Liver (tissue), 8 donors: ENCODE measurements at regions not wholly inside any gene's neighbourhood (a gene's known extent, or its start where the extent isn't known, plus 50 kb on each side); places are given as distances from the start of the nearest gene placed in this dataset.

Source experiments
- DNase-seq: peaks from one replicate; pipeline ENCODE4 v3.0.0-alpha.2; 2017; ENCODE audit warnings: low spot score
- H3K27ac ChIP-seq, 2 donors: one replicate each; pipeline ENCODE4 v1.7.0; 2013; ENCODE audit warnings: inconsistent platforms in 2 of 2, low read length in 2 of 2, control low read depth in 1 of 2, low read depth in 1 of 2, mild to moderate bottlenecking in 1 of 2
- H3K27me3 ChIP-seq, 4 donors: one replicate each; pipeline versions ENCODE4 v1.6.1 to v1.7.0; 2013; ENCODE audit warnings: low read length in 3 of 4, inconsistent platforms in 1 of 4, mild to moderate bottlenecking in 1 of 4, moderate library complexity in 1 of 4; ENCODE audit not compliant: control insufficient read depth in 4 of 4, insufficient read depth in 4 of 4
- H3K36me3 ChIP-seq, 4 donors: one replicate each; pipeline versions ENCODE4 v1.6.1 to v1.7.0; 2013; ENCODE audit warnings: low read length in 3 of 4, mild to moderate bottlenecking in 3 of 4, low read depth in 1 of 4, moderate library complexity in 1 of 4; ENCODE audit not compliant: control insufficient read depth in 4 of 4, insufficient read depth in 3 of 4
- H3K4me1 ChIP-seq, 4 donors: one replicate each; pipeline versions ENCODE4 v1.6.1 to v1.7.0; 2013; ENCODE audit warnings: low read length in 3 of 4, mild to moderate bottlenecking in 3 of 4, moderate library complexity in 1 of 4; ENCODE audit not compliant: control insufficient read depth in 4 of 4, insufficient read depth in 4 of 4
- H3K4me3 ChIP-seq, 3 donors: one replicate each; pipeline versions ENCODE4 v1.6.1 to v1.7.0; 2013; ENCODE audit warnings: low read length in 3 of 3, control low read depth in 1 of 3, low read depth in 1 of 3, mild to moderate bottlenecking in 1 of 3
- H3K9ac ChIP-seq, 2 donors: one replicate each; pipeline ENCODE4 v1.7.0; 2013; ENCODE audit warnings: low read length in 2 of 2, mild to moderate bottlenecking in 2 of 2, moderate library complexity in 2 of 2, control low read depth in 1 of 2, low read depth in 1 of 2
- H3K9me3 ChIP-seq, 4 donors: one replicate each; pipeline versions ENCODE4 v1.6.1 to v1.7.0; 2013; ENCODE audit warnings: low read length in 3 of 4; ENCODE audit not compliant: control insufficient read depth in 4 of 4
- FOXA1 ChIP-seq: IDR thresholded peaks from 2 replicates; pipeline ENCODE4 v1.6.1; 2016; ENCODE audit warnings: antibody characterized with exemption
- FOXA2 ChIP-seq: IDR thresholded peaks from 2 replicates; pipeline ENCODE4 v1.6.1; 2016; ENCODE audit warnings: antibody characterized with exemption
- GABPA ChIP-seq, 2 donors: IDR thresholded peaks in 1 of 2; conservative IDR thresholded peaks in 1 of 2; 2 replicates each; pipeline ENCODE4 v1.6.1; 2016; ENCODE audit warnings: antibody characterized with exemption in 2 of 2, mild to moderate bottlenecking in 1 of 2, moderate library complexity in 1 of 2
- HNF4A ChIP-seq, 2 donors: conservative IDR thresholded peaks; 2 replicates each; pipeline ENCODE4 v1.6.1; 2016; ENCODE audit warnings: antibody characterized with exemption in 2 of 2, mild to moderate bottlenecking in 2 of 2
- HNF4G ChIP-seq: IDR thresholded peaks from 2 replicates; pipeline ENCODE4 v1.6.1; 2016; ENCODE audit warnings: antibody characterized with exemption
- JUND ChIP-seq, 2 donors: IDR thresholded peaks; 2 replicates each; pipeline ENCODE4 v1.6.1; 2016; ENCODE audit warnings: antibody characterized with exemption in 2 of 2
- NR2F2 ChIP-seq: IDR thresholded peaks from 2 replicates; pipeline ENCODE4 v1.6.1; 2016; ENCODE audit warnings: antibody characterized with exemption
- RAD21 ChIP-seq, 2 donors: IDR thresholded peaks; 2 replicates each; pipeline ENCODE4 v1.6.1; 2016; ENCODE audit warnings: antibody characterized with exemption in 2 of 2, mild to moderate bottlenecking in 2 of 2
- RXRA ChIP-seq, 2 donors: IDR thresholded peaks; 2 replicates each; pipeline ENCODE4 v1.6.1; 2017 to 2018; ENCODE audit warnings: antibody characterized with exemption in 2 of 2, mild to moderate bottlenecking in 1 of 2
- SP1 ChIP-seq: IDR thresholded peaks from 2 replicates; pipeline ENCODE4 v1.6.1; 2018; ENCODE audit warnings: antibody characterized with exemption, mild to moderate bottlenecking
- YY1 ChIP-seq: IDR thresholded peaks from 2 replicates; pipeline ENCODE4 v1.6.1; 2016; ENCODE audit warnings: antibody characterized with exemption, mild to moderate bottlenecking
- WGBS: extraction: QIAGEN DNeasy Blood & Tissue Kit; methylation state at CpG from one replicate; pipeline ENCODE4 v1.1.7; 2013; 5-methylcytosine and 5-hydroxymethylcytosine counted together
- TF ChIP-seq, protein P1 (sequence below): IDR thresholded peaks from 2 replicates; pipeline ENCODE4 v1.6.1; 2016; ENCODE audit warnings: antibody characterized with exemption
- TF ChIP-seq, protein P2 (sequence below): IDR thresholded peaks from 2 replicates; pipeline ENCODE4 v1.6.1; 2016; ENCODE audit warnings: antibody characterized with exemption, mild to moderate bottlenecking
- TF ChIP-seq, protein P3 (sequence below): fragments of 150-350 bp; IDR thresholded peaks from 2 replicates; pipeline ENCODE4 v1.5.1; 2017; ENCODE audit warnings: improper control_type of control experiment, low read depth, low read length; ENCODE audit not compliant: missing input control
- donor health status: healthy.
- donor health status: healthy.
- donor health status: healthy.
- donor health status: healthy.
- donor health status: healthy.

DNA sequence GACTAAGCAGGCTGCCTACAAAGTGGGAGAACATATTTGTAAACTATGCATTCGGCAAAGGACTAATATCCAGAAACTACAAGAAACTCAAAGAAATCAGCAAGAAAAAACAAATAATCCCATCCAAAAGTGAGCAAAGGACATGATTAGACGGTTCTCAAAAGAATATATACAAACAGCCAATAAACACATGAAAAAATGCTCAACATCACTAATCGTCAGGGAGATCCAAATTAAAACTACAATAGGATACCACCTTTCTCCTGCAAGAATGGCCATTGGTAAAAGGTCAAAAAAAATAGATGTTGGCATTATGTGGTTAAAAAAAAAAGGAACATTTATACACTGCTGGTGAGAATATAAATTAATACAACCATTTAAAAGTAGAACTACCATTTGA, 259.6 kb upstream of the SLITRK3 start:
- H3K27me3 ChIP-seq, result no peaks in the 10 kb centered on the region
- H3K36me3 ChIP-seq, result no peaks in the 10 kb centered on the region
- peaks cover 0 to 4% (median 0%) of the 10 kb centered on the region in 4 donors for H3K9me3 ChIP-seq
- no peak for DNase-seq
- 88% methylated on average over 3 of the region's 3 CpGs for WGBS
- TF ChIP-seq HNF4A (conservative IDR thresholded peaks at IDR 0.05) (no peak), FOXA2 (no peak), JUND (IDR thresholded peaks at IDR 0.05) (no peak), NR2F2 (no peak), YY1 (no peak), HNF4G (no peak)
- no peaks in the 10 kb centered on the region for H3K4me1 ChIP-seq
- no peak overlapping the region for H3K4me3 ChIP-seq
- H3K27ac ChIP-seq, result no peak overlapping the region
- no peak overlapping the region for H3K9ac ChIP-seq

DNA sequence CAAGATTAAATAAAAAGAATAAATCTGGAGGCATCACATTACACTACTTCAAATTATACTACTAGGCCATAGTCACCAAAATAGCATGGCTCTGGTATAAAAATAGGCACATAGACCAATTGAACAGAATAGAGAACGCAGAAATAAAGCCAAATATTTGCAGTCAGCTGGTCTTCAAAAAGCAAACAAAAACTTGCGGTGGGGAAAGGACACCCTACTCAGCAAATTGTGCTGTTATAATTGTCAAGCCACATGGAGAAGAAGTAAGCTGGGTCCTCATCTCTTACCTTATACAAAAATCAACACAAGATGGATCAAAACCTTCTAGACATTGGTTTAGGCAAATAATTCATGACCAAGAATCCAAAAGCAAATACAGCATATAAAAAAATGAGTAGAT, 259.2 kb upstream of the SLITRK3 start:
- Histone ChIP-seq H3K4me3 (no peak overlapping the region), H3K4me1 (no peaks in the 10 kb centered on the region), H3K9ac (no peak overlapping the region), H3K36me3 (no peaks in the 10 kb centered on the region), H3K27me3 (no peaks in the 10 kb centered on the region), H3K9me3 (peaks cover 0 to 4% (median 0%) of the 10 kb centered on the region in 4 donors), H3K27ac (no peak overlapping the region)
- TF ChIP-seq, protein P1, sequence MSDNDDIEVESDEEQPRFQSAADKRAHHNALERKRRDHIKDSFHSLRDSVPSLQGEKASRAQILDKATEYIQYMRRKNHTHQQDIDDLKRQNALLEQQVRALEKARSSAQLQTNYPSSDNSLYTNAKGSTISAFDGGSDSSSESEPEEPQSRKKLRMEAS, result no peak
- TF ChIP-seq YY1, result no peak
- no peak for TF ChIP-seq GABPA (IDR thresholded peaks at IDR 0.05 in 1 of 2, conservative IDR thresholded peaks at IDR 0.05 in 1 of 2)
- TF ChIP-seq JUND (IDR thresholded peaks at IDR 0.05), result no peak
- TF ChIP-seq RAD21 (IDR thresholded peaks at IDR 0.05), result no peak
- TF ChIP-seq, protein P2, sequence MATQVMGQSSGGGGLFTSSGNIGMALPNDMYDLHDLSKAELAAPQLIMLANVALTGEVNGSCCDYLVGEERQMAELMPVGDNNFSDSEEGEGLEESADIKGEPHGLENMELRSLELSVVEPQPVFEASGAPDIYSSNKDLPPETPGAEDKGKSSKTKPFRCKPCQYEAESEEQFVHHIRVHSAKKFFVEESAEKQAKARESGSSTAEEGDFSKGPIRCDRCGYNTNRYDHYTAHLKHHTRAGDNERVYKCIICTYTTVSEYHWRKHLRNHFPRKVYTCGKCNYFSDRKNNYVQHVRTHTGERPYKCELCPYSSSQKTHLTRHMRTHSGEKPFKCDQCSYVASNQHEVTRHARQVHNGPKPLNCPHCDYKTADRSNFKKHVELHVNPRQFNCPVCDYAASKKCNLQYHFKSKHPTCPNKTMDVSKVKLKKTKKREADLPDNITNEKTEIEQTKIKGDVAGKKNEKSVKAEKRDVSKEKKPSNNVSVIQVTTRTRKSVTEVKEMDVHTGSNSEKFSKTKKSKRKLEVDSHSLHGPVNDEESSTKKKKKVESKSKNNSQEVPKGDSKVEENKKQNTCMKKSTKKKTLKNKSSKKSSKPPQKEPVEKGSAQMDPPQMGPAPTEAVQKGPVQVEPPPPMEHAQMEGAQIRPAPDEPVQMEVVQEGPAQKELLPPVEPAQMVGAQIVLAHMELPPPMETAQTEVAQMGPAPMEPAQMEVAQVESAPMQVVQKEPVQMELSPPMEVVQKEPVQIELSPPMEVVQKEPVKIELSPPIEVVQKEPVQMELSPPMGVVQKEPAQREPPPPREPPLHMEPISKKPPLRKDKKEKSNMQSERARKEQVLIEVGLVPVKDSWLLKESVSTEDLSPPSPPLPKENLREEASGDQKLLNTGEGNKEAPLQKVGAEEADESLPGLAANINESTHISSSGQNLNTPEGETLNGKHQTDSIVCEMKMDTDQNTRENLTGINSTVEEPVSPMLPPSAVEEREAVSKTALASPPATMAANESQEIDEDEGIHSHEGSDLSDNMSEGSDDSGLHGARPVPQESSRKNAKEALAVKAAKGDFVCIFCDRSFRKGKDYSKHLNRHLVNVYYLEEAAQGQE, result no peak
- TF ChIP-seq FOXA1, result no peak
- no peak for TF ChIP-seq HNF4A (conservative IDR thresholded peaks at IDR 0.05)
- no peak for TF ChIP-seq SP1
- TF ChIP-seq FOXA2, result no peak
- no peak for TF ChIP-seq NR2F2
- TF ChIP-seq RXRA (IDR thresholded peaks at IDR 0.05), result no peak
- TF ChIP-seq, protein P3, sequence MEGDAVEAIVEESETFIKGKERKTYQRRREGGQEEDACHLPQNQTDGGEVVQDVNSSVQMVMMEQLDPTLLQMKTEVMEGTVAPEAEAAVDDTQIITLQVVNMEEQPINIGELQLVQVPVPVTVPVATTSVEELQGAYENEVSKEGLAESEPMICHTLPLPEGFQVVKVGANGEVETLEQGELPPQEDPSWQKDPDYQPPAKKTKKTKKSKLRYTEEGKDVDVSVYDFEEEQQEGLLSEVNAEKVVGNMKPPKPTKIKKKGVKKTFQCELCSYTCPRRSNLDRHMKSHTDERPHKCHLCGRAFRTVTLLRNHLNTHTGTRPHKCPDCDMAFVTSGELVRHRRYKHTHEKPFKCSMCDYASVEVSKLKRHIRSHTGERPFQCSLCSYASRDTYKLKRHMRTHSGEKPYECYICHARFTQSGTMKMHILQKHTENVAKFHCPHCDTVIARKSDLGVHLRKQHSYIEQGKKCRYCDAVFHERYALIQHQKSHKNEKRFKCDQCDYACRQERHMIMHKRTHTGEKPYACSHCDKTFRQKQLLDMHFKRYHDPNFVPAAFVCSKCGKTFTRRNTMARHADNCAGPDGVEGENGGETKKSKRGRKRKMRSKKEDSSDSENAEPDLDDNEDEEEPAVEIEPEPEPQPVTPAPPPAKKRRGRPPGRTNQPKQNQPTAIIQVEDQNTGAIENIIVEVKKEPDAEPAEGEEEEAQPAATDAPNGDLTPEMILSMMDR, result no peak
- WGBS, result 58% methylated on average over 2 of the region's 2 CpGs
- no peak for DNase-seq
